ENCODE measurements at regions not wholly inside any gene's neighbourhood (a gene's known extent, or its start where the extent isn't known, plus 50 kb on each side); places are given as distances from the start of the nearest gene placed in this dataset.

- TF ChIP-seq EZH2 (IDR thresholded peaks at IDR 0.05; ENCODE audit: borderline replicate concordance), result no peak
- TF ChIP-seq CTCF (IDR thresholded peaks at IDR 0.05; ENCODE audit: poor library complexity), result no peak
Measured at GRCh38 chr5:161152415-161152940, 300.5 kb upstream of the ATP10B start.
